Activated T-helper 1 cell treated with anti-CD3 and anti-CD28 coated beads, Interleukin-12 subunit alpha, Interleukin-12 subunit beta, Interleukin-2, Interleukin-4 antibody, amounts not matched to agents 30 ng/mL and 10 ng/mL and 1 ng/mL, durations not matched to agents 14 hours and 24 hours and 36 hours (primary cell): ENCODE measurements at regions not wholly inside any gene's neighbourhood (a gene's known extent, or its start where the extent isn't known, plus 50 kb on each side); places are given as distances from the start of the nearest gene placed in this dataset.

Experiments
- DNase-seq: peaks from one replicate; pipeline ENCODE4 v3.0.0; 2021; ENCODE audit warnings: low spot score
- H3K27ac Mint-ChIP-seq: one replicate; pipeline ENCODE4 v1.8.0; 2021; ENCODE audit warnings: mild to moderate bottlenecking, mixed read lengths
- H3K27me3 Mint-ChIP-seq: one replicate; pipeline ENCODE4 v1.8.0; 2022; ENCODE audit warnings: mild to moderate bottlenecking, moderate library complexity, mixed read lengths; ENCODE audit not compliant: insufficient read depth
- H3K36me3 Mint-ChIP-seq: one replicate; pipeline ENCODE4 v1.8.0; 2021; ENCODE audit warnings: low read depth, mixed read lengths
- H3K4me1 Mint-ChIP-seq: one replicate; pipeline ENCODE4 v1.8.0; 2021; ENCODE audit warnings: low read depth, mixed read lengths
- H3K4me3 Mint-ChIP-seq: one replicate; pipeline ENCODE4 v1.8.0; 2021; ENCODE audit warnings: mild to moderate bottlenecking, moderate library complexity, mixed read lengths
- H3K9me3 Mint-ChIP-seq: one replicate; pipeline ENCODE4 v1.8.0; 2021; ENCODE audit warnings: mixed read lengths
- intact Hi-C: fragments of 100-400 bp; cut with micrococcal nuclease; formaldehyde crosslinking; loops from one replicate; pipeline ENCODE4 v1.15.1; 2024

GRCh38 chr7:22631730-22632129, 95.3 kb upstream of the IL6 start:
- no peak for DNase-seq
- Mint-ChIP-seq H3K36me3 (peaks cover 5% of the 10 kb centered on the region), H3K4me3 (no peak overlapping the region), H3K4me1 (peaks cover 7% of the 10 kb centered on the region), H3K27me3 (peaks cover 40% of the 10 kb centered on the region), H3K27ac (no peak overlapping the region), H3K9me3 (no peaks in the 10 kb centered on the region)
- intact Hi-C loops = no loop called here

- H3K9me3 Mint-ChIP-seq = no peaks in the 10 kb centered on the region
- peaks cover 5% of the 10 kb centered on the region for H3K36me3 Mint-ChIP-seq
- intact Hi-C loops = no loop called here
- peaks cover 7% of the 10 kb centered on the region for H3K4me1 Mint-ChIP-seq
- no peak for DNase-seq
- peaks cover 38% of the 10 kb centered on the region for H3K27me3 Mint-ChIP-seq
- no peak overlapping the region for H3K4me3 Mint-ChIP-seq
- no peak overlapping the region for H3K27ac Mint-ChIP-seq
Observed at GRCh38 chr7:22630069-22630468, 96.9 kb upstream of the IL6 start.

GRCh38 chr7:22629056-22629455, 97.9 kb upstream of the IL6 start:
- DNase-seq = no peak
- H3K36me3 Mint-ChIP-seq = peaks cover 5% of the 10 kb centered on the region
- intact Hi-C loops = no loop called here
- no peak overlapping the region for H3K4me3 Mint-ChIP-seq
- H3K4me1 Mint-ChIP-seq = peaks cover 7% of the 10 kb centered on the region
- H3K9me3 Mint-ChIP-seq = no peaks in the 10 kb centered on the region
- H3K27me3 Mint-ChIP-seq = peaks cover 36% of the 10 kb centered on the region
- peak overlapping the region; percentile 21 for H3K27ac Mint-ChIP-seq

- Mint-ChIP-seq H3K27ac (no peak overlapping the region), H3K4me1 (peaks cover 7% of the 10 kb centered on the region), H3K27me3 (peaks cover 34% of the 10 kb centered on the region), H3K9me3 (no peaks in the 10 kb centered on the region), H3K4me3 (no peak overlapping the region), H3K36me3 (peaks cover 5% of the 10 kb centered on the region)
- DNase-seq = no peak
- intact Hi-C loops = no loop called here
Observed at GRCh38 chr7:22628112-22628511, 98.9 kb upstream of the IL6 start.

- H3K4me3 Mint-ChIP-seq = no peak overlapping the region
- DNase-seq = no peak
- peaks cover 3% of the 10 kb centered on the region for H3K4me1 Mint-ChIP-seq
- H3K27me3 Mint-ChIP-seq = peaks cover 31% of the 10 kb centered on the region
- no peak overlapping the region for H3K27ac Mint-ChIP-seq
- H3K9me3 Mint-ChIP-seq = no peaks in the 10 kb centered on the region
- intact Hi-C loops = no loop called here
- peaks cover 4% of the 10 kb centered on the region for H3K36me3 Mint-ChIP-seq
Observed at GRCh38 chr7:22627136-22627535, 99.9 kb upstream of the IL6 start.

GRCh38 chr7:22625251-22625650, 101.7 kb upstream of the IL6 start:
- peaks cover 4% of the 10 kb centered on the region for H3K9me3 Mint-ChIP-seq
- intact Hi-C loops = no loop called here
- H3K27me3 Mint-ChIP-seq = peaks cover 31% of the 10 kb centered on the region
- no peak overlapping the region for H3K4me3 Mint-ChIP-seq
- no peak for DNase-seq
- H3K27ac Mint-ChIP-seq = no peak overlapping the region
- no peaks in the 10 kb centered on the region for H3K4me1 Mint-ChIP-seq
- H3K36me3 Mint-ChIP-seq = peaks cover under 1% of the 10 kb centered on the region

GRCh38 chr7:22624781-22625180, 102.2 kb upstream of the IL6 start:
- Mint-ChIP-seq H3K4me1 (no peaks in the 10 kb centered on the region), H3K9me3 (peaks cover 5% of the 10 kb centered on the region), H3K36me3 (peaks cover under 1% of the 10 kb centered on the region), H3K27me3 (peaks cover 31% of the 10 kb centered on the region), H3K4me3 (no peak overlapping the region), H3K27ac (no peak overlapping the region)
- intact Hi-C loops = no loop called here
- no peak for DNase-seq

- peaks cover 29% of the 10 kb centered on the region for H3K27me3 Mint-ChIP-seq
- intact Hi-C loops = no loop called here
Observed at GRCh38 chr7:22622116-22622785, 104.7 kb upstream of the IL6 start.

GRCh38 chr7:22618528-22618927, 108.5 kb upstream of the IL6 start:
- Mint-ChIP-seq H3K27ac (no peak overlapping the region), H3K4me1 (no peaks in the 10 kb centered on the region), H3K9me3 (peaks cover 29% of the 10 kb centered on the region), H3K4me3 (no peak overlapping the region), H3K36me3 (peaks cover 6% of the 10 kb centered on the region), H3K27me3 (peaks cover 21% of the 10 kb centered on the region)
- intact Hi-C loops = no loop called here
- DNase-seq = no peak

More at GRCh38 chr7:22622116-22622785, 104.7 kb upstream of the IL6 start:
- H3K36me3 Mint-ChIP-seq = peaks cover 3% of the 10 kb centered on the region
- no peak for DNase-seq
- no peak overlapping the region for H3K4me3 Mint-ChIP-seq
- no peak overlapping the region for H3K27ac Mint-ChIP-seq
- H3K4me1 Mint-ChIP-seq = no peaks in the 10 kb centered on the region
- peaks cover 22% of the 10 kb centered on the region for H3K9me3 Mint-ChIP-seq

GRCh38 chr7:22617166-22617565, 109.8 kb upstream of the IL6 start:
- H3K27ac Mint-ChIP-seq = no peak overlapping the region
- peaks cover 26% of the 10 kb centered on the region for H3K27me3 Mint-ChIP-seq
- DNase-seq = no peak
- H3K9me3 Mint-ChIP-seq = peaks cover 29% of the 10 kb centered on the region
- intact Hi-C loops = no loop called here
- no peak overlapping the region for H3K4me3 Mint-ChIP-seq
- H3K4me1 Mint-ChIP-seq = no peaks in the 10 kb centered on the region
- H3K36me3 Mint-ChIP-seq = peaks cover 6% of the 10 kb centered on the region

- H3K4me3 Mint-ChIP-seq = no peak overlapping the region
- no peak overlapping the region for H3K27ac Mint-ChIP-seq
- no peaks in the 10 kb centered on the region for H3K4me1 Mint-ChIP-seq
- peaks cover 21% of the 10 kb centered on the region for H3K27me3 Mint-ChIP-seq
- H3K36me3 Mint-ChIP-seq = peaks cover 3% of the 10 kb centered on the region
- DNase-seq = no peak
- intact Hi-C loops = no loop called here
- H3K9me3 Mint-ChIP-seq = peaks cover 19% of the 10 kb centered on the region
Observed at GRCh38 chr7:22613496-22613895, 113.5 kb upstream of the IL6 start.

GRCh38 chr7:22612776-22613175, 112.8 kb upstream of the STEAP1B start:
- no peak for DNase-seq
- intact Hi-C loops = no loop called here
- Mint-ChIP-seq H3K27ac (no peak overlapping the region), H3K36me3 (peaks cover 3% of the 10 kb centered on the region), H3K4me3 (no peak overlapping the region), H3K9me3 (peaks cover 12% of the 10 kb centered on the region), H3K27me3 (peaks cover 19% of the 10 kb centered on the region), H3K4me1 (no peaks in the 10 kb centered on the region)

- H3K9me3 Mint-ChIP-seq = peaks cover 2% of the 10 kb centered on the region
- H3K4me3 Mint-ChIP-seq = no peak overlapping the region
- peaks cover 18% of the 10 kb centered on the region for H3K27me3 Mint-ChIP-seq
- no peaks in the 10 kb centered on the region for H3K36me3 Mint-ChIP-seq
- no peak for DNase-seq
- intact Hi-C loops = no loop called here
- no peak overlapping the region for H3K27ac Mint-ChIP-seq
- no peaks in the 10 kb centered on the region for H3K4me1 Mint-ChIP-seq
Observed at GRCh38 chr7:22611758-22612079, 111.7 kb upstream of the STEAP1B start.
